Naive B cell (primary cell): ENCODE measurements at regions not wholly inside any gene's neighbourhood (a gene's known extent, or its start where the extent isn't known, plus 50 kb on each side); places are given as distances from the start of the nearest gene placed in this dataset.
A peak's percentile ranks its signal among the peaks of the same experiment; 100 is the strongest.

ENCODE experiments used
- ATAC-seq, 2 donors: fragments of 150-1000 bp; cut with Tn5 transposase; 2 replicates each; pipeline ENCODE4 v1.10.0; 2021; ENCODE audit warnings: low read depth in 2 of 2, mild to moderate bottlenecking in 2 of 2, moderate library complexity in 2 of 2
- DNase-seq: peaks from one replicate; pipeline ENCODE4 v3.0.0; 2022
- H3K27ac Mint-ChIP-seq, 6 donors: one replicate each; pipeline ENCODE4 v1.8.0; 2020 to 2022; ENCODE audit warnings: mild to moderate bottlenecking in 6 of 6, mixed read lengths in 6 of 6, moderate library complexity in 5 of 6, inconsistent platforms in 2 of 6
- H3K27me3 Mint-ChIP-seq, 3 donors: one replicate each; pipeline ENCODE4 v1.8.0; 2021 to 2022; ENCODE audit warnings: mixed read lengths in 3 of 3, mild to moderate bottlenecking in 1 of 3
- H3K36me3 Mint-ChIP-seq, 2 donors: one replicate each; pipeline ENCODE4 v1.8.0; 2020 to 2022; ENCODE audit warnings: mixed read lengths in 2 of 2, inconsistent platforms in 1 of 2, mild to moderate bottlenecking in 1 of 2
- H3K4me1 Mint-ChIP-seq, 3 donors: one replicate each; pipeline ENCODE4 v1.8.0; 2020 to 2022; ENCODE audit warnings: mixed read lengths in 3 of 3, inconsistent platforms in 1 of 3, mild to moderate bottlenecking in 1 of 3, moderate library complexity in 1 of 3
- H3K4me3 Mint-ChIP-seq, 8 donors: one replicate each; pipeline ENCODE4 v1.8.0; 2020 to 2022; ENCODE audit warnings: mild to moderate bottlenecking in 8 of 8, mixed read lengths in 8 of 8, moderate library complexity in 8 of 8, inconsistent platforms in 2 of 8
- H3K9me3 Mint-ChIP-seq, 7 donors: one replicate each; pipeline ENCODE4 v1.8.0; 2020 to 2022; ENCODE audit warnings: mixed read lengths in 7 of 7, mild to moderate bottlenecking in 5 of 7, inconsistent platforms in 2 of 7, moderate library complexity in 1 of 7

- no peak for ATAC-seq
- DNase-seq, result no peak
- Mint-ChIP-seq H3K36me3 (no peaks in the 10 kb centered on the region), H3K27ac (no peak overlapping the region), H3K9me3 (peaks cover 0 to 5% (median 0%) of the 10 kb centered on the region in 7 donors), H3K4me3 (no peak overlapping the region), H3K4me1 (no peaks in the 10 kb centered on the region), H3K27me3 (no peaks in the 10 kb centered on the region)
These were observed 573.2 kb downstream of the DIPK2A start for GRCh38 chr3:144544871-144545270.

GRCh38 chr3:144546539-144546938 lies 574.9 kb downstream of the DIPK2A start:
- no peaks in the 10 kb centered on the region for H3K36me3 Mint-ChIP-seq
- H3K27me3 Mint-ChIP-seq, result no peaks in the 10 kb centered on the region
- no peak for ATAC-seq
- no peak overlapping the region for H3K27ac Mint-ChIP-seq
- H3K4me1 Mint-ChIP-seq, result no peaks in the 10 kb centered on the region
- no peak overlapping the region for H3K4me3 Mint-ChIP-seq
- H3K9me3 Mint-ChIP-seq, result peaks cover 0 to 2% (median 0%) of the 10 kb centered on the region in 7 donors
- DNase-seq, result no peak

- H3K4me3 Mint-ChIP-seq, result no peak overlapping the region
These were observed 576.7 kb downstream of the DIPK2A start for GRCh38 chr3:144548346-144548745.

GRCh38 chr3:144549166-144549565 lies 577.5 kb downstream of the DIPK2A start:
- peaks cover 0 to 2% (median 0%) of the 10 kb centered on the region in 7 donors for H3K9me3 Mint-ChIP-seq
- no peaks in the 10 kb centered on the region for H3K36me3 Mint-ChIP-seq
- no peaks in the 10 kb centered on the region for H3K27me3 Mint-ChIP-seq
- H3K4me3 Mint-ChIP-seq, result no peak overlapping the region
- DNase-seq (no peak), ATAC-seq (no peak)
- no peak overlapping the region for H3K27ac Mint-ChIP-seq
- H3K4me1 Mint-ChIP-seq, result no peaks in the 10 kb centered on the region

More at GRCh38 chr3:144548346-144548745, 576.7 kb downstream of the DIPK2A start:
- peak overlapping the region in 1 of 6 donors; percentile 29 for H3K27ac Mint-ChIP-seq
- ATAC-seq, result no peak
- H3K36me3 Mint-ChIP-seq, result no peaks in the 10 kb centered on the region
- no peaks in the 10 kb centered on the region for H3K27me3 Mint-ChIP-seq
- H3K4me1 Mint-ChIP-seq, result no peaks in the 10 kb centered on the region
- no peak for DNase-seq
- H3K9me3 Mint-ChIP-seq, result peaks cover 0 to 2% (median 0%) of the 10 kb centered on the region in 7 donors

GRCh38 chr3:144552346-144553057 lies 580.9 kb downstream of the DIPK2A start:
- Mint-ChIP-seq H3K4me3 (no peak overlapping the region), H3K27me3 (no peaks in the 10 kb centered on the region), H3K36me3 (no peaks in the 10 kb centered on the region), H3K4me1 (no peaks in the 10 kb centered on the region), H3K9me3 (peaks cover 0 to 2% (median 0%) of the 10 kb centered on the region in 7 donors), H3K27ac (no peak overlapping the region)
- no peak for ATAC-seq
- no peak for DNase-seq

- H3K4me3 Mint-ChIP-seq, result no peak overlapping the region
- ATAC-seq, result no peak
- peaks cover 0 to 2% (median 0%) of the 10 kb centered on the region in 7 donors for H3K9me3 Mint-ChIP-seq
- H3K36me3 Mint-ChIP-seq, result no peaks in the 10 kb centered on the region
- DNase-seq, result no peak
- no peak overlapping the region for H3K27ac Mint-ChIP-seq
- no peaks in the 10 kb centered on the region for H3K27me3 Mint-ChIP-seq
- no peaks in the 10 kb centered on the region for H3K4me1 Mint-ChIP-seq
These were observed 581.7 kb downstream of the DIPK2A start for GRCh38 chr3:144553301-144553700.

- ATAC-seq (no peak), DNase-seq (no peak)
- Mint-ChIP-seq H3K27ac (no peak overlapping the region), H3K9me3 (peaks cover 0 to 2% (median 0%) of the 10 kb centered on the region in 7 donors), H3K4me3 (peak overlapping the region in 1 of 8 donors; percentile 1), H3K36me3 (no peaks in the 10 kb centered on the region), H3K4me1 (no peaks in the 10 kb centered on the region), H3K27me3 (no peaks in the 10 kb centered on the region)
These were observed 583.3 kb downstream of the DIPK2A start for GRCh38 chr3:144554889-144555288.

GRCh38 chr3:144556392-144556791 lies 584.8 kb downstream of the DIPK2A start:
- Mint-ChIP-seq H3K27me3 (no peaks in the 10 kb centered on the region), H3K36me3 (no peaks in the 10 kb centered on the region), H3K27ac (no peak overlapping the region), H3K4me1 (no peaks in the 10 kb centered on the region), H3K4me3 (no peak overlapping the region), H3K9me3 (no peaks in the 10 kb centered on the region)
- ATAC-seq, result no peak
- no peak for DNase-seq

- ATAC-seq (no peak), DNase-seq (no peak)
- no peaks in the 10 kb centered on the region for H3K4me1 Mint-ChIP-seq
- H3K9me3 Mint-ChIP-seq, result no peaks in the 10 kb centered on the region
- no peak overlapping the region for H3K4me3 Mint-ChIP-seq
- no peaks in the 10 kb centered on the region for H3K36me3 Mint-ChIP-seq
- no peak overlapping the region for H3K27ac Mint-ChIP-seq
- H3K27me3 Mint-ChIP-seq, result no peaks in the 10 kb centered on the region
These were observed 585.9 kb downstream of the DIPK2A start for GRCh38 chr3:144557515-144557914.

- Mint-ChIP-seq H3K27me3 (peaks cover 0 to 3% (median 0%) of the 10 kb centered on the region in 3 donors), H3K36me3 (no peaks in the 10 kb centered on the region), H3K4me3 (no peak overlapping the region), H3K4me1 (no peaks in the 10 kb centered on the region), H3K9me3 (peaks cover 0 to 8% (median 0%) of the 10 kb centered on the region in 7 donors), H3K27ac (no peak overlapping the region)
- ATAC-seq (no peak), DNase-seq (no peak)
These were observed 592.4 kb downstream of the DIPK2A start for GRCh38 chr3:144564011-144564410.

GRCh38 chr3:144566320-144566719 lies 594.7 kb downstream of the DIPK2A start:
- no peak for DNase-seq
- Mint-ChIP-seq H3K4me1 (no peaks in the 10 kb centered on the region), H3K27me3 (peaks cover 0 to 3% (median 0%) of the 10 kb centered on the region in 3 donors), H3K4me3 (no peak overlapping the region), H3K9me3 (peaks cover 0 to 9% (median 0%) of the 10 kb centered on the region in 7 donors), H3K36me3 (no peaks in the 10 kb centered on the region), H3K27ac (no peak overlapping the region)
- no peak for ATAC-seq

GRCh38 chr3:144569651-144570050 lies 598.0 kb downstream of the DIPK2A start:
- H3K9me3 Mint-ChIP-seq, result peaks cover 0 to 9% (median 0%) of the 10 kb centered on the region in 7 donors
- no peaks in the 10 kb centered on the region for H3K4me1 Mint-ChIP-seq
- no peaks in the 10 kb centered on the region for H3K36me3 Mint-ChIP-seq
- no peak overlapping the region for H3K4me3 Mint-ChIP-seq
- no peak overlapping the region for H3K27ac Mint-ChIP-seq
- ATAC-seq (no peak), DNase-seq (no peak)
- peaks cover 0 to 3% (median 0%) of the 10 kb centered on the region in 3 donors for H3K27me3 Mint-ChIP-seq

- no peak overlapping the region for H3K27ac Mint-ChIP-seq
- ATAC-seq, result no peak
- no peaks in the 10 kb centered on the region for H3K4me1 Mint-ChIP-seq
- no peak for DNase-seq
- peaks cover 0 to 8% (median 2%) of the 10 kb centered on the region in 7 donors for H3K9me3 Mint-ChIP-seq
- H3K27me3 Mint-ChIP-seq, result no peaks in the 10 kb centered on the region
- no peaks in the 10 kb centered on the region for H3K36me3 Mint-ChIP-seq
- H3K4me3 Mint-ChIP-seq, result no peak overlapping the region
These were observed 612.2 kb downstream of the DIPK2A start for GRCh38 chr3:144583871-144584270.

- H3K4me3 Mint-ChIP-seq, result no peak overlapping the region
- H3K27me3 Mint-ChIP-seq, result no peaks in the 10 kb centered on the region
- DNase-seq, result no peak
- no peak for ATAC-seq
- peaks cover 0 to 8% (median 2%) of the 10 kb centered on the region in 7 donors for H3K9me3 Mint-ChIP-seq
- H3K4me1 Mint-ChIP-seq, result no peaks in the 10 kb centered on the region
- no peaks in the 10 kb centered on the region for H3K36me3 Mint-ChIP-seq
- no peak overlapping the region for H3K27ac Mint-ChIP-seq
These were observed 613.8 kb downstream of the DIPK2A start for GRCh38 chr3:144585408-144585807.
